HG03025 (cell line): ENCODE measurements at regions not wholly inside any gene's neighbourhood (a gene's known extent, or its start where the extent isn't known, plus 50 kb on each side); places are given as distances from the start of the nearest gene placed in this dataset.
"Not testable (repeated sequence)": the region's sequence is repeated elsewhere in the genome, so short reads cannot be mapped to it uniquely, and the experiment has no call there.

ENCODE experiments used
- ATAC-seq: cut with Tn5 transposase; IDR thresholded peaks from one replicate; pipeline ENCODE4 v1.9.1; 2021; ENCODE audit warnings: mild to moderate bottlenecking, moderate library complexity; ENCODE audit not compliant: unreplicated experiment, low FRiP score

- ATAC-seq, result no peak
Observed at GRCh38 chr14:34303811-34304210, 158.2 kb downstream of the SPTSSA start.

- ATAC-seq, result no peak
Observed at GRCh38 chr14:34302654-34303053, 159.4 kb downstream of the SPTSSA start.

- ATAC-seq, result no peak
Observed at GRCh38 chr14:34300882-34301734, 160.9 kb downstream of the SPTSSA start.

- ATAC-seq, result no peak
Observed at GRCh38 chr14:34300330-34300729, 161.7 kb downstream of the SPTSSA start.

- ATAC-seq, result no peak
Observed at GRCh38 chr14:34299360-34299759, 162.7 kb downstream of the SPTSSA start.

GRCh38 chr14:34297786-34298520, 164.1 kb downstream of the SPTSSA start:
- no peak for ATAC-seq

GRCh38 chr14:34283590-34283989, 178.4 kb downstream of the SPTSSA start:
- ATAC-seq, result no peak

- no peak for ATAC-seq
Observed at GRCh38 chr14:34277191-34277590, 184.8 kb downstream of the SPTSSA start.

GRCh38 chr14:34275530-34275929, 186.5 kb downstream of the SPTSSA start:
- no peak for ATAC-seq

- no peak for ATAC-seq
Observed at GRCh38 chr14:34275078-34275477, 187.0 kb downstream of the SPTSSA start.

GRCh38 chr14:34273716-34274115, 188.3 kb downstream of the SPTSSA start:
- not testable (repeated sequence) for ATAC-seq

GRCh38 chr14:34270361-34270760, 191.7 kb downstream of the SPTSSA start:
- no peak for ATAC-seq

GRCh38 chr14:34266344-34266743, 195.7 kb downstream of the SPTSSA start:
- no peak for ATAC-seq

GRCh38 chr14:34262127-34262910, 199.7 kb downstream of the SPTSSA start:
- no peak for ATAC-seq

- ATAC-seq, result no peak
Observed at GRCh38 chr14:34259996-34260395, 202.0 kb downstream of the SPTSSA start.

- ATAC-seq, result no peak
Observed at GRCh38 chr14:34258318-34258717, 203.7 kb downstream of the SPTSSA start.

GRCh38 chr14:34257505-34257904, 204.5 kb downstream of the SPTSSA start:
- ATAC-seq, result no peak

- ATAC-seq, result no peak
Observed at GRCh38 chr14:34256223-34256622, 205.8 kb downstream of the SPTSSA start.

- no peak for ATAC-seq
Observed at GRCh38 chr14:34254571-34254970, 207.5 kb downstream of the SPTSSA start.

- ATAC-seq, result no peak
Observed at GRCh38 chr14:34254031-34254430, 208.0 kb downstream of the SPTSSA start.

GRCh38 chr14:34252227-34252626, 209.8 kb downstream of the SPTSSA start:
- ATAC-seq, result no peak
